K562 (cell line): ENCODE measurements at regions not wholly inside any gene's neighbourhood (a gene's known extent, or its start where the extent isn't known, plus 50 kb on each side); places are given as distances from the start of the nearest gene placed in this dataset.
A peak's percentile ranks its signal among the peaks of the same experiment; 100 is the strongest.

Experiments
- ATAC-seq: fragments of 200-7000 bp; cut with Tn5 transposase; 3 replicates; pipeline ENCODE4 v1.9.1; 2020; ENCODE audit warnings: moderate library complexity
- BruUV-seq: library from RNA; stranded (reverse); fragments of 400-500 nt; replicated peaks from 2 replicates; lab custom pipeline; 2021; lab: Mats Ljungman, UMichigan
- CTCF ChIA-PET: fragments of 300-600 bp; formaldehyde crosslinking; extraction: SDS; loops from one replicate; lab custom pipeline; 2021; ENCODE audit warnings: low intra/inter-chr PET ratio; lab: Yijun Ruan, JAX
- POLR2A ChIA-PET: fragments of 300-600, 350-650 bp; sonication (Branson Sonifier 250); formaldehyde crosslinking; extraction: SDS; loops from one replicate; lab custom pipeline; 2021; ENCODE audit warnings: antibody characterized with exemption, inconsistent platforms; lab: Yijun Ruan, JAX
- DNase-seq, 4 experiments: peaks; one replicate each; pipeline versions ENCODE4 v3.0.0 to v3.0.0-alpha.2; 2011 to 2018; ENCODE audit warnings: low spot score in 3 of 4, mixed read lengths in 3 of 4; ENCODE audit errors: extremely low read depth in 1 of 4
- FAIRE-seq: peaks from 2 replicates; lab custom pipeline; 2011; peaks lifted over from hg19 to GRCh38; lab: Jason Lieb, UNC
- H2AFZ ChIP-seq: 2 replicates; pipeline ENCODE4 v1.6.0; 2011; ENCODE audit warnings: low read depth, low read length, control low read depth, inconsistent platforms
- H3K27ac ChIP-seq: fragments of 200-600 bp; 3 replicates; pipeline ENCODE4 v1.8.0; 2011; ENCODE audit warnings: low read depth, mild to moderate bottlenecking, control low read depth, inconsistent platforms, low read length, moderate library complexity, mixed read lengths; ENCODE audit errors: extremely low read depth
- H3K27me3 ChIP-seq, 2 experiments: fragments of 300-600 bp in 1 of 2; 2 replicates in 1 of 2; 3 replicates in 1 of 2; pipeline versions ENCODE4 v1.6.0 to v1.8.0; 2011; ENCODE audit warnings: inconsistent platforms in 2 of 2, low read length in 2 of 2, mild to moderate bottlenecking in 1 of 2, mixed read lengths in 1 of 2, moderate library complexity in 1 of 2; ENCODE audit not compliant: control insufficient read depth in 2 of 2, insufficient read depth in 2 of 2
- H3K36me3 ChIP-seq: fragments of 300-600 bp; 3 replicates; pipeline ENCODE4 v1.8.0; 2011; ENCODE audit warnings: mild to moderate bottlenecking, low read length, inconsistent platforms; ENCODE audit not compliant: control insufficient read depth, insufficient read depth
- H3K4me1 ChIP-seq, 2 experiments: fragments of 200-600 bp in 1 of 2; replicated peaks in 1 of 2; 2 replicates in 1 of 2; 3 replicates in 1 of 2; pipeline versions ENCODE4 v1.5.1 to v1.8.0; 2011; ENCODE audit warnings: inconsistent platforms in 2 of 2, low read length in 2 of 2, mild to moderate bottlenecking in 1 of 2, mixed read lengths in 1 of 2, moderate library complexity in 1 of 2; ENCODE audit not compliant: control insufficient read depth in 2 of 2, insufficient read depth in 2 of 2
- H3K4me2 ChIP-seq: 2 replicates; pipeline ENCODE4 v1.6.1; 2011; ENCODE audit warnings: low read length, control low read depth, inconsistent platforms, mixed read lengths; ENCODE audit not compliant: insufficient read depth
- H3K4me3 ChIP-seq: fragments of 200-600 bp; sonication (generic), shearing (Covaris generic); 2 replicates; pipeline ENCODE4 v1.5.1; 2016; ENCODE audit warnings: control low read depth, inconsistent platforms
- H3K79me2 ChIP-seq: fragments of 200-600 bp; 3 replicates; pipeline ENCODE4 v1.8.0; 2011; ENCODE audit warnings: low read length, inconsistent platforms; ENCODE audit not compliant: control insufficient read depth, insufficient read depth
- H3K9ac ChIP-seq, 2 experiments: 2 replicates each; pipeline versions ENCODE4 v1.6.0 to v1.6.1; 2011; ENCODE audit warnings: low read depth in 2 of 2, low read length in 2 of 2, control low read depth in 1 of 2, inconsistent platforms in 1 of 2, mild to moderate bottlenecking in 1 of 2, mixed read lengths in 1 of 2; ENCODE audit not compliant: insufficient read depth in 1 of 2
- H3K9me1 ChIP-seq: one replicate; pipeline ENCODE4 v1.6.0; 2011; ENCODE audit warnings: inconsistent platforms, mild to moderate bottlenecking, low read length, moderate library complexity; ENCODE audit not compliant: control insufficient read depth, insufficient read depth
- H3K9me3 ChIP-seq: replicated peaks from 2 replicates; pipeline ENCODE4 v1.5.1; 2011; ENCODE audit warnings: low read depth, low read length, inconsistent platforms; ENCODE audit not compliant: control insufficient read depth, insufficient read depth
- H4K20me1 ChIP-seq: replicated peaks from 2 replicates; pipeline ENCODE4 v1.6.1; 2011; ENCODE audit warnings: low read length, inconsistent platforms, mixed read lengths; ENCODE audit not compliant: control insufficient read depth, insufficient read depth
- ARID2 ChIP-seq: fragments of 450-650 bp; IDR thresholded peaks from 2 replicates; pipeline ENCODE4 v1.6.1; 2017; ENCODE audit warnings: antibody characterized with exemption, mild to moderate bottlenecking
- CC2D1A ChIP-seq: fragments of 450-650 bp; IDR thresholded peaks from 2 replicates; pipeline ENCODE4 v1.6.1; 2017; ENCODE audit warnings: mild to moderate bottlenecking
- CHD2 ChIP-seq: IDR thresholded peaks from 2 replicates; pipeline ENCODE4 v1.6.1; 2011; ENCODE audit warnings: low read depth, low read length
- CHD4 ChIP-seq: fragments of 200-600 bp; sonication (generic); IDR thresholded peaks from 3 replicates; pipeline ENCODE4 v1.6.1; 2012; ENCODE audit warnings: low read depth, mild to moderate bottlenecking, mixed read lengths, low read length, inconsistent platforms; ENCODE audit not compliant: insufficient read depth, insufficient replicate concordance, poor library complexity, severe bottlenecking
- ETS2 ChIP-seq: IDR thresholded peaks from 2 replicates; pipeline ENCODE4 v1.6.1; 2016; ENCODE audit warnings: borderline replicate concordance, missing genetic modification characterization, mild to moderate bottlenecking, moderate library complexity, missing compliant biosample characterization; ENCODE audit not compliant: poor library complexity, severe bottlenecking
- HCFC1 ChIP-seq: IDR thresholded peaks from 2 replicates; pipeline ENCODE4 v1.6.1; 2012; ENCODE audit warnings: low read depth, low read length, improper control_type of control experiment
- KLF16 ChIP-seq: IDR thresholded peaks from 2 replicates; pipeline ENCODE4 v1.6.1; 2016; ENCODE audit warnings: antibody characterized with exemption
- MAFK ChIP-seq: IDR thresholded peaks from 2 replicates; pipeline ENCODE4 v1.6.1; 2011; ENCODE audit warnings: low read length, improper control_type of control experiment
- MXI1 ChIP-seq: IDR thresholded peaks from 2 replicates; pipeline ENCODE4 v1.6.1; 2011; ENCODE audit warnings: low read depth, mild to moderate bottlenecking, improper control_type of control experiment, low read length
- NCOA4 ChIP-seq: fragments of 450-650 bp; IDR thresholded peaks from 2 replicates; pipeline ENCODE4 v1.6.1; 2018; ENCODE audit warnings: mild to moderate bottlenecking; ENCODE audit not compliant: partially characterized antibody
- RFX5 ChIP-seq: IDR thresholded peaks from 2 replicates; pipeline ENCODE4 v1.6.1; 2011; ENCODE audit warnings: low read depth, mild to moderate bottlenecking, improper control_type of control experiment, low read length
- TAF9B ChIP-seq: fragments of 450-650 bp; IDR thresholded peaks from 2 replicates; pipeline ENCODE4 v1.6.1; 2018; ENCODE audit warnings: mild to moderate bottlenecking; ENCODE audit not compliant: partially characterized antibody
- TCF3 ChIP-seq: sonication (generic); formaldehyde crosslinking; IDR thresholded peaks from 2 replicates; pipeline ENCODE4 v1.4.0; 2020; ENCODE audit warnings: mild to moderate bottlenecking, missing genetic modification reagents
- TOE1 ChIP-seq, 2 experiments: fragments of 450-650 bp in 1 of 2; sonication (generic) in 1 of 2; formaldehyde crosslinking in 1 of 2; IDR thresholded peaks; 2 replicates each; pipeline versions ENCODE4 v1.7.1 to v1.8.0; 2016 to 2022; ENCODE audit warnings: borderline replicate concordance in 2 of 2, mild to moderate bottlenecking in 2 of 2, antibody characterized with exemption in 1 of 2, inconsistent platforms in 1 of 2, low read depth in 1 of 2, missing genetic modification reagents in 1 of 2, moderate library complexity in 1 of 2
- U2AF1 ChIP-seq: fragments of 200-400 bp; formaldehyde crosslinking; optimal IDR thresholded peaks from 2 replicates; pipeline ENCODE3; 2017; ENCODE audit warnings: mild to moderate bottlenecking, low read depth, low read length, moderate library complexity
- YBX1 ChIP-seq: fragments of 450-650 bp; IDR thresholded peaks from 2 replicates; pipeline ENCODE4 v1.7.1; 2016; ENCODE audit warnings: mild to moderate bottlenecking
- ZNF124 ChIP-seq: sonication (generic); formaldehyde crosslinking; IDR thresholded peaks from 2 replicates; pipeline ENCODE4 v1.8.1; 2022; ENCODE audit warnings: missing genetic modification reagents
- ZNF140 ChIP-seq: fragments of 250-450 bp; sonication (Bioruptor Pico); IDR thresholded peaks from 2 replicates; pipeline ENCODE4 v1.8.0; 2021; ENCODE audit warnings: moderate library complexity, mild to moderate bottlenecking, inconsistent platforms
- ZNF764 ChIP-seq: fragments of 250-450 bp; sonication (Bioruptor Pico); IDR thresholded peaks from 2 replicates; pipeline ENCODE4 v1.4.0; 2020; ENCODE audit warnings: low read depth, mild to moderate bottlenecking, moderate library complexity
- WGBS: fragments of 100-300 bp; shearing (Covaris generic); methylation state at CpG from one replicate; pipeline ENCODE4 v1.1.6; 2016; ENCODE audit warnings: low coverage, mixed read lengths; ENCODE audit not compliant: insufficient coverage; ENCODE audit errors: missing lambda C conversion rate; 5-methylcytosine and 5-hydroxymethylcytosine counted together
- in situ Hi-C: fragments of 300-500 bp; cut with MboI; formaldehyde crosslinking; loops from 4 replicates; pipeline ENCODE4 v1.15.0; 2018; ENCODE audit warnings: inconsistent platforms, mixed read lengths
- intact Hi-C: fragments of 100-400 bp; cut with micrococcal nuclease; formaldehyde crosslinking; loops from 2 replicates; pipeline ENCODE4 v1.14.2; 2022
- TF ChIP-seq, protein P1 (sequence below): fragments of 250-450 bp; sonication (Bioruptor Pico); IDR thresholded peaks from 2 replicates; pipeline ENCODE4 v1.4.0; 2020; ENCODE audit warnings: mild to moderate bottlenecking, moderate library complexity
- TF ChIP-seq, protein P2 (sequence below): sonication (generic); IDR thresholded peaks from 2 replicates; pipeline ENCODE4 v1.6.1; 2016
- TF ChIP-seq, protein P3 (sequence below): fragments of 250-450 bp; sonication (Bioruptor Pico); IDR thresholded peaks from 2 replicates; pipeline ENCODE4 v1.8.0; 2022; ENCODE audit warnings: moderate library complexity, mild to moderate bottlenecking, inconsistent platforms

DNA sequence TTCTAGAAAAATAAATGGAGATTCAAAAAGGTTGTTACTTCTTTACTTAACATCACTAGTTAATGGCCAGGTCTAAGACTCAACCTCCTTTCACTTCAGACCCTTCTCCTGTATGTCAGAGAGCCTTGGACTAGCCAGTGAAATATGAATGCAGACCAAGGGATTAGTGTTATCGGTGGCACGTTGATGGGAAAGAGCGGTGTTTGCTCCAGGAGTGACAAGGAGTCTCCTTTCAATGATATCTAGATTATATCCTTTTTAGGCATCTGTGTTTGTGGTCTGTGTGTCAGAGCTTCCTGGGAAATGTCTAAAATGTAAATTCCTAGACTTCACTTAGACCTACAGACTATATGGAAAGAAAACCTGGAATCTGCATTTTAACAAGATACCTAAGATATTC is 658.0 kb upstream of the KCNMB2 start:
- no peak for ATAC-seq
- TF ChIP-seq CHD2, result no peak
- no peak for TF ChIP-seq ETS2 (tag)
- TF ChIP-seq MXI1, result no peak
- TF ChIP-seq TOE1 (IDR thresholded peaks at IDR 0.05; ENCODE audit: borderline replicate concordance), result no peak
- no peak for TF ChIP-seq TOE1 (CRISPR knock-in tag; IDR thresholded peaks at IDR 0.05; ENCODE audit: borderline replicate concordance, low read depth)
- no peak for TF ChIP-seq ZNF140
- TF ChIP-seq RFX5, result no peak
- TF ChIP-seq TCF3, result 0 out of 2 replicates have a peak, but pooled peaks have one; percentile 8
- no peak for TF ChIP-seq KLF16
- no peak for TF ChIP-seq HCFC1
- TF ChIP-seq, protein P1, sequence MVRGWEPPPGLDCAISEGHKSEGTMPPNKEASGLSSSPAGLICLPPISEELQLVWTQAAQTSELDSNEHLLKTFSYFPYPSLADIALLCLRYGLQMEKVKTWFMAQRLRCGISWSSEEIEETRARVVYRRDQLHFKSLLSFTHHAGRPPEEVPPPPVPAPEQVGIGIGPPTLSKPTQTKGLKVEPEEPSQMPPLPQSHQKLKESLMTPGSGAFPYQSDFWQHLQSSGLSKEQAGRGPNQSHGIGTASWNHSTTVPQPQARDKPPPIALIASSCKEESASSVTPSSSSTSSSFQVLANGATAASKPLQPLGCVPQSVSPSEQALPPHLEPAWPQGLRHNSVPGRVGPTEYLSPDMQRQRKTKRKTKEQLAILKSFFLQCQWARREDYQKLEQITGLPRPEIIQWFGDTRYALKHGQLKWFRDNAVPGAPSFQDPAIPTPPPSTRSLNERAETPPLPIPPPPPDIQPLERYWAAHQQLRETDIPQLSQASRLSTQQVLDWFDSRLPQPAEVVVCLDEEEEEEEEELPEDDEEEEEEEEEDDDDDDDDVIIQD (CRISPR knock-in tag), result no peak
- TF ChIP-seq ZNF764 (CRISPR knock-in tag), result no peak
- TF ChIP-seq ARID2, result no peak
- TF ChIP-seq NCOA4, result no peak
- no peak for TF ChIP-seq CC2D1A
- no peak for TF ChIP-seq CHD4
- TF ChIP-seq ZNF124 (CRISPR knock-in tag), result no peak
- TF ChIP-seq, protein P2, sequence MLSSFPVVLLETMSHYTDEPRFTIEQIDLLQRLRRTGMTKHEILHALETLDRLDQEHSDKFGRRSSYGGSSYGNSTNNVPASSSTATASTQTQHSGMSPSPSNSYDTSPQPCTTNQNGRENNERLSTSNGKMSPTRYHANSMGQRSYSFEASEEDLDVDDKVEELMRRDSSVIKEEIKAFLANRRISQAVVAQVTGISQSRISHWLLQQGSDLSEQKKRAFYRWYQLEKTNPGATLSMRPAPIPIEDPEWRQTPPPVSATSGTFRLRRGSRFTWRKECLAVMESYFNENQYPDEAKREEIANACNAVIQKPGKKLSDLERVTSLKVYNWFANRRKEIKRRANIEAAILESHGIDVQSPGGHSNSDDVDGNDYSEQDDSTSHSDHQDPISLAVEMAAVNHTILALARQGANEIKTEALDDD, result peak; percentile 14; the same call in 1 of the 2 replicates
- TF ChIP-seq, protein P3, sequence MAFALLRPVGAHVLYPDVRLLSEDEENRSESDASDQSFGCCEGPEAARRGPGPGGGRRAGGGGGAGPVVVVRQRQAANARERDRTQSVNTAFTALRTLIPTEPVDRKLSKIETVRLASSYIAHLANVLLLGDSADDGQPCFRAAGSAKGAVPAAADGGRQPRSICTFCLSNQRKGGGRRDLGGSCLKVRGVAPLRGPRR (CRISPR knock-in tag), result no peak
- no peak for TF ChIP-seq YBX1
- no peak for TF ChIP-seq U2AF1
- TF ChIP-seq MAFK, result no peak
- no peak for TF ChIP-seq TAF9B

More for the DNA sequence above, 658.0 kb upstream of the KCNMB2 start:
- no peak overlapping the region for H3K9ac ChIP-seq
- no peaks in the 10 kb centered on the region for H3K9me3 ChIP-seq
- H3K27me3 ChIP-seq, result no peaks in the 10 kb centered on the region
- DNase-seq, result peak in 1 of 4 experiments; percentile 18
- in situ Hi-C loops (no loop called here), intact Hi-C loops (no loop called here)
- H3K4me1 ChIP-seq, result no peaks in the 10 kb centered on the region; a peak in 1 of 5 replicates
- POLR2A ChIA-PET, result no interaction called here
- whole genome bisulfite sequencing, result 0% methylated on average over 3 of the region's 3 CpGs
- H3K4me3 ChIP-seq, result no peak overlapping the region
- no peaks in the 10 kb centered on the region for H4K20me1 ChIP-seq
- no peaks in the 10 kb centered on the region; the same call in 2 of the 3 replicates for H3K36me3 ChIP-seq
- FAIRE-seq, result peak; percentile 19
- H3K79me2 ChIP-seq, result no peaks in the 10 kb centered on the region
- H3K27ac ChIP-seq, result no peak overlapping the region
- H3K4me2 ChIP-seq, result no peak overlapping the region
- CTCF ChIA-PET, result no interaction called here
- BruUV-seq, result no TSS peak
- no peak overlapping the region; the same call in 1 of the 2 replicates for H2AFZ ChIP-seq
- H3K9me1 ChIP-seq, result no peaks in the 10 kb centered on the region
